GM18870 (cell line): ENCODE measurements at regions not wholly inside any gene's neighbourhood (a gene's known extent, or its start where the extent isn't known, plus 50 kb on each side); places are given as distances from the start of the nearest gene placed in this dataset.
"Not testable (repeated sequence)": the region's sequence is repeated elsewhere in the genome, so short reads cannot be mapped to it uniquely, and the experiment has no call there.

Experiments used
- ATAC-seq: cut with Tn5 transposase; IDR thresholded peaks from one replicate; pipeline ENCODE4 v1.9.1; 2021; ENCODE audit warnings: moderate library complexity; ENCODE audit not compliant: unreplicated experiment

- ATAC-seq = not testable (repeated sequence)
These were observed 223.5 kb downstream of the MAF start for GRCh38 chr16:79377082-79377481.

DNA sequence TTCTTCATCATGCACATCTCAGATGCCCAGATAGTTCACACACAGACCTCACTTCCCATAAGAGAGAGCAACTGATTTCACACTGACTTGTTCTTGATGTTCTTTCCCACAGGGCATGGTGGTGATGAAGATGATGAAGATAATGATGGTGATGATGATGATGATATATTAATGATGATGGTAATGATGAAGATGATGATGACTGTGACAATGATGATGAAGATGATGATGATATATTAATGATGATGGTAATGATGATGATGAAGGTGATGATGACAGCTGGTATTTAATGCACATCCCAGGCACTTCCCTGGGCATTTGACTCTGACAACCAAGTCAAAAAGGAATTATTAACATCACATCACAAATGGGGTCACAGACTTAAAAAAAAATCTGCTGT, 225.2 kb downstream of the MAF start:
- no peak for ATAC-seq

GRCh38 chr16:79372503-79373184, 227.9 kb downstream of the MAF start:
- no peak for ATAC-seq

- no peak for ATAC-seq
These were observed 229.8 kb downstream of the MAF start for GRCh38 chr16:79370736-79371135.

DNA sequence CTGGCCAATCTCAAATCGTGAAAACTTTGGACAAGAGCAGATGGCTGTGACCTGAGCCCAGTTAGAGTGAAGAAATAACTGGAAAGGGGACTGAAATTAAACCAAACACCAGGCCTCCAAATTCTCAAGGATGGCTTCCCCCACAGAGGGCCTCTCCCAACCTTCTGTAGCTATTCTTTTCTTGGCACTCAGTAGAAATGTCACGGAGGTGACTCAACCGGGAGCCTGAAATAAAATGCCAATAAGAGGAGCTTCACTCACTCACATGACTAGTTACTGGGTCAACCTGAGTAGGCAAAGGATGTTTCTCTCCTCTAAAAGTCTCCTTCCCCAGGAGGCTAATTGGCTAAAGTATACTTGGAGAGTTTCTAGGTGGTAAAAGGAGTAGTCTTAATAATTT, 230.7 kb downstream of the MAF start:
- no peak for ATAC-seq

GRCh38 chr16:79367822-79368221, 232.7 kb downstream of the MAF start:
- no peak for ATAC-seq

GRCh38 chr16:79366635-79367034, 233.9 kb downstream of the MAF start:
- no peak for ATAC-seq

DNA sequence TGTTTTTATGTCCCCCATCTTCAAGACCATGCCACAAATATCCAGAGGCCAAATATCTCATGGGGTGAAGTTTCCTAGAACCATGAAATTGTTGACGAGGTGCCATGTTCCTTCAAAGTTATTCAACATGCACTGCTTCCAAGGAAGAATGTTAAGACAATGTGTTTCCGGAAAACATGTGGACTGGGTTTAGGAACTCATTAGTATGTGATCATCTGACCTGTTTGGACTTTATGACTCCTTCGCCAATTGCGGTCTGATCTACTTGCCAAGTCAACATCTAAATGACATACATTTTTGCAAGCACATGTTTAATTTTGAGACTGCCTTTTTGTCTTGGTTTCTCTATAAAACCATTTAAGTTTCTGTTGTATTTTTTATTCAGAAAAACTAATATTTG, 234.8 kb downstream of the MAF start:
- ATAC-seq = no peak

- ATAC-seq = no peak
These were observed 237.1 kb downstream of the MAF start for GRCh38 chr16:79363484-79363883.

DNA sequence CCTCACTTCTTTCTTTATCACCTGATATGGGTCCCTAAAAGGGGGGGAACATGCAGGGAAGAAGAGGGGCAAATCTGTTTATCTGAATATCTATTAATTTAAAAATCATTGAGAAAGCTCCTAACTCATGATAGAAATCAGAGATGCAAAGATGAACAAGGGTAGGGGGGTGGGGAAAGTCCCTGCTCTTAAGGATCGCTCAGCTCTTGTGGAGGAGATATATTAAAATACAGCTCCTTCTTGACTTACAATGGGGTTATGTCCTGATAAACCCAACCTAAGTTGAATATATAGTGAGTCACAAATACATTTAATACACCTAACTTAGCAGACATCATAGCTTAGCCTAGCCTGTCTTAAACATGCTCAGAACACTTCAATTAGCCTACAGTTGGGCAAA, 237.5 kb downstream of the MAF start:
- ATAC-seq = no peak

DNA sequence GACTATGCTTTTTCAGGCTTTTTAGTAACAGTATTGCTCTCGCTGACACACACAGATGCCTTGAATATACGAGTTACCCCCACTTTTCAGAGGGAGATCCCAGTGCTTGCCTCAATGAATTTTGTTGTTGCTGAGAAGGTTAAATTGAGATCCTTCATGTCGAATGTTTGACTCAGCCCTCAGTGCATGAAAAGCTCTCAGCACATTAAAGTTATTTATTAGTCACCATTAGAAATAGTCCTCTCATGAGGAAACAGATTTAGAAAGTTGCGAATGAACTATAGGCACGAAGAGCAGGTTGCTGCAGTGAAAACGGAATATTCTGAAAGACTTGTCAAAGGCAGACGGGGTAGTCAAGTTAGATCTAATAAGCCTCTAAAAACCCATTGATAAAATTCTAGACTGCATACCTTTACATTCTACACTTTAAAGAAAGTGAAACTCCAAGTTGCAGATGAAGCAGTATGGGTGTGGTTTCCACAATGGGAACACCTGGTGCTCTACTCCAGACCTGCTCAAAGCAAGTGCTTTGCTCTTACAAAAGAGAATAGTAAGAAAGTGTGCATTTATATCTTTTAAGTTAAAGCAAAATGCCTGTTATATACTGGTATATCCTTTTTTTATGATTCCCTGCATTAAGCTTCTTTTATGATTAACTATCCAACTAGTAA, 238.1 kb downstream of the MAF start:
- ATAC-seq = no peak

GRCh38 chr16:79361132-79361751, 239.3 kb downstream of the MAF start:
- ATAC-seq = no peak

DNA sequence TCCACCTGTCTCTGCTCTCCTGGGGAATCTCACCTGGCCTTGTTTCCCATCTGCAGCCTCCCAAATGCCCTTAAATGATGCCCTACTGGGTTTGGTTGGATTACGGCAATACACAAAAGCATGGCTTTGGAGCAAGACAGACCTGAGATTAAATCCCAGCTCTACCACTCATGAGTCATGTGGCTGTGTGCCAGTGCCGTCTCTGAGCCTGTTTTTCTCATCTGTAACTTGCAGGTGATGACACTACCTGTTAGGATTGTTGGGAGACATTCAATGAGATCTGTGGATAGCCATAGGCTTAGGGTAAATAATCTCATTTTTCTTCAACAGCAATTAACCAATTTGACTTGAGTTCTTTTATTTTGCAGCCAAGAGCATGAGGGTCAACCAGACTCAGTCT, 240.3 kb downstream of the MAF start:
- no peak for ATAC-seq

- no peak for ATAC-seq
These were observed 241.5 kb downstream of the MAF start for GRCh38 chr16:79359082-79359481.

DNA sequence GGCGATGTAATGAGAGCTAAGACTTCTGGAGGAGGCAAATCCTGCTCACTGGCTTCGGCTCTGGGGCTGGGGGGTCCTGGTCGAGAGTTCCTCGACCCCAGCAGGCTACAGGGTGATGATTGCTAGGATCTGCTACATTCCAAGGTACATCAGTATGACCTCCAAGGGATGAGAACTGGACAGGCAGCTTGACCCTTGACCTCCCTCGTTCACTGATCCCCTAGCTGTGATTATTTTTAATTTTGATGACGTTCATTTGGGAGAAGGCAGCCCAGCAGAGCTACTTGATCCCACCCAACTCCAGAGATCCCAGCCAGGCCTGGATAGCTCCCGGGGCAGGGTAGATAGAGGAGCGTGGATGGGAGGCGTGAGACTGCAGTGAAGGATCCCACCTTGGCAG, 242.3 kb downstream of the MAF start:
- ATAC-seq = no peak

DNA sequence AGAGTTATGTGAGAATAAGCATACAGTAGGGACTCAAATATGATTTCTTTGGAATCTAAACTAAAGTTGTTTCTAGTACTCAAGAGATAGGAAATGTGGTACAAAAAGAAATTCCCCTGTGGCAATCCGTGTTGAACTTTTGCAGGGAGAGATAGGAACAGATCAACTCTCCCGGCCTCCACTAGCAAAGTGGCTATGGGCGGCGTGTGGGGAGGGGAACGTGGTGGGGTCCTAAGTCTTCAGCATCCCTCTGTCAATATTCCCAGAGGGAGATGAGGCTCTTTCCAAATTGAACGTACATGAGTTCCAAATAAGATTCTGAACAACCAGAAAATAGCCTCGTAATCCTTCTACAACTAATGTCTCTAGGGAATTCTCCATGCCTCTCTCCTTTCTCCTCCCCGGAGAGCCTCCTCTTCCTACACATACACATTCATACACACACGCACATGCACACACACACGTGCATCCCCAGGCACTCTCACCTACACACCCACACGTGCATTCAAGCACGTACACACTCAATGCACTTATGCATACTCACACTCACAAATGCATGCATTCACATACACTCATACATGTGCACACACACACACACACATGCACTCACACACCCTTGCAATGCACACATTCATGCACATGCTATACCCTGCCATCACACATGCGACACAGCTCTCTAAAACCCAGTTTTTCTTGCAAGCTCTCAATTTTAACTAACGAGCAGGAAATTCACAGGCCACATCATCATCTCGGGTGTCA, 244.8 kb downstream of the MAF start:
- ATAC-seq = no peak

- ATAC-seq = no peak
These were observed 248.6 kb downstream of the MAF start for GRCh38 chr16:79351927-79352326.

DNA sequence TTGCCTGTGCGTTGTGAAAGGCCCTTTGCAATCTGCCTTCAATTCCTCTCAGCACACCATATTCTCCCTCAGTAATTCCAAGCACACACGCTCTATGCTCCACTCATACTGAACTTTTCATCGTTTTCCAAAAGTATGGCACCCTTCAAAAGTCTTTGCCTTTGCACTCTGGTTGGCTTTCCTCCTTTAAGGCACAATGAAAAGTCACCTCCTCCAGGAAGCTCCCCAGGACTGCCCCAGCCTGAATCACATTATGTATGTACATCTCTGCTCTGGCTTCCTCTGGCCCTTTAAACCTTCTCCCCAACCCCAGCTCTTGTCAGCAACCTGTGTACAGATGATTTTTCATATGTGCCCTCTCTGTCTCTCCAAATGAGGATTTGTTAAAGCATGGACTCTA, 250.7 kb downstream of the MAF start:
- ATAC-seq = no peak

- ATAC-seq = no peak
These were observed 251.8 kb downstream of the MAF start for GRCh38 chr16:79348521-79349306.

GRCh38 chr16:79347277-79347676, 253.3 kb downstream of the MAF start:
- no peak for ATAC-seq

DNA sequence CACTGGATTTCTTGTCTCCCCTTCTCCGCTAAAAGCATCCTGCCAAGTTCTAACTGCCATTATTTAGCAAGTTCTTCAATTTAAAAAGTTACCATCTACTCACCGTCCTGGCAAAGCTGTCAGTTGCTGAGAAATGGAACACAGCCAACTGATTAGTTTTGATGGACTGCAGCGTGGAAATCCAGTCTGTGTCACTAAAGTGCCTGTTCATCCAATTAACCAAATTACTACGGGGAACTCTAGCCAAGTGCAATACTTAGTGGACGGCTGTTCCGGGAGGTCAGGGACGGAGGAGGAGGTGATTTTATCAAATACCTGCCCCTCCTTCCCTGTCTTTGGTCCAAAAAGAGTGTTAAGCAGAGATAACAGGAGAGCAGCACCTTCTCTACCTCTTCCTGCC, 260.7 kb downstream of the MAF start:
- ATAC-seq = no peak
